ENCODE measurements at regions not wholly inside any gene's neighbourhood (a gene's known extent, or its start where the extent isn't known, plus 50 kb on each side); places are given as distances from the start of the nearest gene placed in this dataset.

- TF ChIP-seq EZH2phosphoT487 (conservative IDR thresholded peaks at IDR 0.05; ENCODE audit: low read length) (no peak), CTCF (IDR thresholded peaks at IDR 0.05; ENCODE audit: insufficient read depth, low read length, poor library complexity, severe bottlenecking) (no peak)
Observed at GRCh38 chr12:47302111-47302671, 222.4 kb upstream of the AMIGO2 start.
